ENCODE measurements at regions not wholly inside any gene's neighbourhood (a gene's known extent, or its start where the extent isn't known, plus 50 kb on each side); places are given as distances from the start of the nearest gene placed in this dataset.
A peak's percentile ranks its signal among the peaks of the same experiment; 100 is the strongest.

GRCh38 chr5:74251141-74252035 lies 389.1 kb downstream of the ENC1 start:
- Histone ChIP-seq H3K27me3 (no peaks in the 10 kb centered on the region), H3K9me3 (ENCODE audit: low read depth) (no peaks in the 10 kb centered on the region), H3K36me3 (no peaks in the 10 kb centered on the region), H3K4me1 (ENCODE audit: low read depth) (no peaks in the 10 kb centered on the region), H3K4me3 (no peak overlapping the region), H3K27ac (no peak overlapping the region)
- peak in 1 of 2 donors; percentile 98 for DNase-seq (ENCODE audit: low read depth in 1 of 2, low spot score in 1 of 2)
- TF ChIP-seq CTCF (IDR thresholded peaks at IDR 0.05; ENCODE audit: low read depth, low read length) = no peak

GRCh38 chr5:74250304-74251102 lies 390.0 kb downstream of the ENC1 start:
- no peaks in the 10 kb centered on the region for H3K9me3 ChIP-seq (ENCODE audit: low read depth)
- H3K27me3 ChIP-seq = no peaks in the 10 kb centered on the region
- H3K27ac ChIP-seq = no peak overlapping the region
- no peak overlapping the region for H3K4me3 ChIP-seq
- no peaks in the 10 kb centered on the region for H3K36me3 ChIP-seq
- DNase-seq (ENCODE audit: low read depth in 1 of 2, low spot score in 1 of 2) = peak in 1 of 2 donors; percentile 40
- no peak for TF ChIP-seq CTCF (IDR thresholded peaks at IDR 0.05; ENCODE audit: low read depth, low read length)
- no peaks in the 10 kb centered on the region for H3K4me1 ChIP-seq (ENCODE audit: low read depth)

GRCh38 chr5:74248576-74248975 lies 392.0 kb downstream of the ENC1 start:
- Histone ChIP-seq H3K4me3 (no peak overlapping the region), H3K36me3 (no peaks in the 10 kb centered on the region), H3K4me1 (ENCODE audit: low read depth) (no peaks in the 10 kb centered on the region), H3K9me3 (ENCODE audit: low read depth) (no peaks in the 10 kb centered on the region), H3K27me3 (no peaks in the 10 kb centered on the region), H3K27ac (no peak overlapping the region)
- DNase-seq (ENCODE audit: low read depth in 1 of 2, low spot score in 1 of 2) = no peak
- TF ChIP-seq CTCF (IDR thresholded peaks at IDR 0.05; ENCODE audit: low read depth, low read length) = no peak

- no peak overlapping the region for H3K4me3 ChIP-seq
- no peak for TF ChIP-seq CTCF (IDR thresholded peaks at IDR 0.05; ENCODE audit: low read depth, low read length)
- H3K9me3 ChIP-seq (ENCODE audit: low read depth) = no peaks in the 10 kb centered on the region
- no peaks in the 10 kb centered on the region for H3K27me3 ChIP-seq
- no peaks in the 10 kb centered on the region for H3K36me3 ChIP-seq
- no peaks in the 10 kb centered on the region for H3K4me1 ChIP-seq (ENCODE audit: low read depth)
- no peak for DNase-seq (ENCODE audit: low read depth in 1 of 2, low spot score in 1 of 2)
- H3K27ac ChIP-seq = no peak overlapping the region
These were observed 396.1 kb downstream of the ENC1 start for GRCh38 chr5:74244406-74244805.

GRCh38 chr5:74243634-74244033 lies 396.9 kb downstream of the ENC1 start:
- no peaks in the 10 kb centered on the region for H3K9me3 ChIP-seq (ENCODE audit: low read depth)
- no peak overlapping the region for H3K27ac ChIP-seq
- TF ChIP-seq CTCF (IDR thresholded peaks at IDR 0.05; ENCODE audit: low read depth, low read length) = no peak
- H3K36me3 ChIP-seq = no peaks in the 10 kb centered on the region
- H3K4me1 ChIP-seq (ENCODE audit: low read depth) = no peaks in the 10 kb centered on the region
- H3K27me3 ChIP-seq = no peaks in the 10 kb centered on the region
- peak in 1 of 2 donors; percentile 38 for DNase-seq (ENCODE audit: low read depth in 1 of 2, low spot score in 1 of 2)
- H3K4me3 ChIP-seq = no peak overlapping the region

Data from cardiac muscle cell (in vitro differentiated cells and primary cell).